Parathyroid adenoma (tissue), 2 donors: ENCODE measurements at regions not wholly inside any gene's neighbourhood (a gene's known extent, or its start where the extent isn't known, plus 50 kb on each side); places are given as distances from the start of the nearest gene placed in this dataset.

Source experiments
- H2AFZ ChIP-seq: fragments of 300-600 bp; sonication (generic); one replicate; pipeline ENCODE4 v1.7.0; 2017; ENCODE audit warnings: antibody characterized with exemption, mild to moderate bottlenecking
- H3K27ac ChIP-seq: fragments of 300-600 bp; sonication (generic); one replicate; pipeline ENCODE4 v1.7.0; 2017
- H3K27me3 ChIP-seq: fragments of 300-600 bp; sonication (generic); one replicate; pipeline ENCODE4 v1.7.0; 2017; ENCODE audit warnings: low read length; ENCODE audit not compliant: control insufficient read depth, insufficient read depth
- H3K36me3 ChIP-seq: fragments of 300-600 bp; sonication (generic); one replicate; pipeline ENCODE4 v1.7.0; 2017; ENCODE audit warnings: low read length; ENCODE audit not compliant: control insufficient read depth, insufficient read depth
- H3K4me1 ChIP-seq: fragments of 300-600 bp; sonication (generic); one replicate; pipeline ENCODE4 v1.7.0; 2017; ENCODE audit warnings: control low read depth
- H3K4me2 ChIP-seq: fragments of 300-600 bp; sonication (generic); one replicate; pipeline ENCODE4 v1.7.0; 2017; ENCODE audit warnings: low read length
- H3K4me3 ChIP-seq: fragments of 300-600 bp; sonication (generic); one replicate; pipeline ENCODE4 v1.7.0; 2017; ENCODE audit warnings: low read depth, low read length
- H3K79me2 ChIP-seq: fragments of 300-600 bp; sonication (generic); one replicate; pipeline ENCODE4 v1.7.0; 2017; ENCODE audit warnings: control low read depth
- H3K9ac ChIP-seq: fragments of 300-600 bp; sonication (generic); one replicate; pipeline ENCODE4 v1.7.0; 2017; ENCODE audit warnings: mild to moderate bottlenecking
- H3K9me3 ChIP-seq: fragments of 300-600 bp; sonication (generic); one replicate; pipeline ENCODE4 v1.7.0; 2017; ENCODE audit warnings: low read length; ENCODE audit not compliant: control insufficient read depth
- TF ChIP-seq, protein P1 (sequence below): fragments of 300-600 bp; sonication (generic); IDR thresholded peaks from one replicate; pipeline ENCODE4 v1.7.0; 2017; ENCODE audit warnings: antibody characterized with exemption, mild to moderate bottlenecking
- donor health status: primary hyperparathyroidism.

GRCh38 chr5:108487951-108488350 is 106.1 kb upstream of the FBXL17 start:
- H3K27ac ChIP-seq = no peak overlapping the region
- no peaks in the 10 kb centered on the region for H3K27me3 ChIP-seq
- H3K4me1 ChIP-seq = no peaks in the 10 kb centered on the region
- no peak overlapping the region for H3K4me3 ChIP-seq
- no peak overlapping the region for H3K4me2 ChIP-seq
- H3K9ac ChIP-seq = no peak overlapping the region
- no peak overlapping the region for H2AFZ ChIP-seq
- TF ChIP-seq, protein P1, sequence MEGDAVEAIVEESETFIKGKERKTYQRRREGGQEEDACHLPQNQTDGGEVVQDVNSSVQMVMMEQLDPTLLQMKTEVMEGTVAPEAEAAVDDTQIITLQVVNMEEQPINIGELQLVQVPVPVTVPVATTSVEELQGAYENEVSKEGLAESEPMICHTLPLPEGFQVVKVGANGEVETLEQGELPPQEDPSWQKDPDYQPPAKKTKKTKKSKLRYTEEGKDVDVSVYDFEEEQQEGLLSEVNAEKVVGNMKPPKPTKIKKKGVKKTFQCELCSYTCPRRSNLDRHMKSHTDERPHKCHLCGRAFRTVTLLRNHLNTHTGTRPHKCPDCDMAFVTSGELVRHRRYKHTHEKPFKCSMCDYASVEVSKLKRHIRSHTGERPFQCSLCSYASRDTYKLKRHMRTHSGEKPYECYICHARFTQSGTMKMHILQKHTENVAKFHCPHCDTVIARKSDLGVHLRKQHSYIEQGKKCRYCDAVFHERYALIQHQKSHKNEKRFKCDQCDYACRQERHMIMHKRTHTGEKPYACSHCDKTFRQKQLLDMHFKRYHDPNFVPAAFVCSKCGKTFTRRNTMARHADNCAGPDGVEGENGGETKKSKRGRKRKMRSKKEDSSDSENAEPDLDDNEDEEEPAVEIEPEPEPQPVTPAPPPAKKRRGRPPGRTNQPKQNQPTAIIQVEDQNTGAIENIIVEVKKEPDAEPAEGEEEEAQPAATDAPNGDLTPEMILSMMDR = no peak
- H3K79me2 ChIP-seq = no peaks in the 10 kb centered on the region
- H3K36me3 ChIP-seq = no peaks in the 10 kb centered on the region
- H3K9me3 ChIP-seq = no peaks in the 10 kb centered on the region

DNA sequence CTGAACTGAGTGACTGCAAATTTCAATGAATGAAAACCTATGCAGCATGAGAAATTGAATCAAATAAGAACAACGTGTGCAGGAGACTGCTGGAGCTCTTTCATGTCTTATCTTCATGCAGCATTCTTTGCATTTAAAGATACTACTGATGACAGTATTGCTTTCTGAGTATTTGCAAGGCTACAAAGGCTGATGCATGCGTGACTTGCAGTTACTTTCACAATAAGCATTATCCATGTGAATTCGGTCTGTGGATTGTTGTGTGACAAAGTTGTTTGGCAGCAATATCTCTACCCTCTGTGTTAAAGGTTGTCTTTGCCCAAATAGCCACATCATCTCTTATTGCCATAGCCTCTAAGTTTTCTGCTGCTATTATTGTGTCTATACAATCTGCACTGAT is 102.1 kb upstream of the FBXL17 start:
- no peaks in the 10 kb centered on the region for H3K36me3 ChIP-seq
- H3K9ac ChIP-seq = no peak overlapping the region
- H3K27me3 ChIP-seq = no peaks in the 10 kb centered on the region
- no peaks in the 10 kb centered on the region for H3K4me1 ChIP-seq
- H2AFZ ChIP-seq = no peak overlapping the region
- H3K4me2 ChIP-seq = no peak overlapping the region
- no peaks in the 10 kb centered on the region for H3K79me2 ChIP-seq
- H3K27ac ChIP-seq = no peak overlapping the region
- TF ChIP-seq, protein P1 = no peak
- no peak overlapping the region for H3K4me3 ChIP-seq
- no peaks in the 10 kb centered on the region for H3K9me3 ChIP-seq

- no peak overlapping the region for H3K4me2 ChIP-seq
- H3K36me3 ChIP-seq = no peaks in the 10 kb centered on the region
- H2AFZ ChIP-seq = no peak overlapping the region
- no peaks in the 10 kb centered on the region for H3K9me3 ChIP-seq
- H3K27ac ChIP-seq = no peak overlapping the region
- TF ChIP-seq, protein P1 = no peak
- no peaks in the 10 kb centered on the region for H3K79me2 ChIP-seq
- H3K9ac ChIP-seq = no peak overlapping the region
- H3K4me1 ChIP-seq = no peaks in the 10 kb centered on the region
- H3K4me3 ChIP-seq = no peak overlapping the region
- no peaks in the 10 kb centered on the region for H3K27me3 ChIP-seq
Observed at GRCh38 chr5:108481355-108481931, 99.5 kb upstream of the FBXL17 start.

GRCh38 chr5:108472237-108472636 is 90.3 kb upstream of the FBXL17 start:
- Histone ChIP-seq H3K4me3 (no peak overlapping the region), H3K9me3 (no peaks in the 10 kb centered on the region), H3K4me1 (no peaks in the 10 kb centered on the region), H3K4me2 (no peak overlapping the region), H3K27me3 (no peaks in the 10 kb centered on the region), H3K79me2 (no peaks in the 10 kb centered on the region), H3K36me3 (no peaks in the 10 kb centered on the region), H3K27ac (no peak overlapping the region), H2AFZ (no peak overlapping the region), H3K9ac (no peak overlapping the region)
- TF ChIP-seq, protein P1 = no peak

- Histone ChIP-seq H3K4me2 (no peak overlapping the region), H2AFZ (no peak overlapping the region), H3K4me3 (no peak overlapping the region), H3K79me2 (no peaks in the 10 kb centered on the region), H3K4me1 (no peaks in the 10 kb centered on the region), H3K36me3 (no peaks in the 10 kb centered on the region), H3K27me3 (no peaks in the 10 kb centered on the region), H3K27ac (no peak overlapping the region), H3K9me3 (no peaks in the 10 kb centered on the region), H3K9ac (no peak overlapping the region)
- TF ChIP-seq, protein P1 = no peak
Observed at GRCh38 chr5:108467563-108467962, 85.7 kb upstream of the FBXL17 start.
